ENCODE measurements at regions not wholly inside any gene's neighbourhood (a gene's known extent, or its start where the extent isn't known, plus 50 kb on each side); places are given as distances from the start of the nearest gene placed in this dataset.

GRCh38 chr6:156602066-156602385 lies 175.2 kb upstream of the ARID1B start:
- TF ChIP-seq EZH2 (IDR thresholded peaks at IDR 0.05; ENCODE audit: low read length) = no peak
- no peak for TF ChIP-seq CTCF (optimal IDR thresholded peaks at IDR 0.05 in 1 of 3, IDR thresholded peaks at IDR 0.05 in 1 of 3, conservative IDR thresholded peaks at IDR 0.05 in 1 of 3; ENCODE audit: extremely low read depth in 1 of 3, insufficient read depth in 2 of 3, low read length in 3 of 3)

All from keratinocyte (primary cell).